GM23338 (cell line): ENCODE measurements at regions not wholly inside any gene's neighbourhood (a gene's known extent, or its start where the extent isn't known, plus 50 kb on each side); places are given as distances from the start of the nearest gene placed in this dataset.

ENCODE experiments used
- ATAC-seq: fragments of 200-7000 bp; cut with Tn5 transposase; 3 replicates; pipeline ENCODE4 v1.9.1; 2020
- DNase-seq: peaks from one replicate; pipeline ENCODE4 v3.0.0-alpha.2; 2015; ENCODE audit warnings: low spot score
- H2AFZ ChIP-seq: fragments of 200-600 bp; sonication (generic); 2 replicates; pipeline ENCODE4 v1.8.0; 2016; ENCODE audit warnings: antibody characterized with exemption, mild to moderate bottlenecking, moderate library complexity
- H3F3A ChIP-seq: fragments of 200-600 bp; sonication (generic); replicated peaks from 2 replicates; pipeline ENCODE4 v1.8.0; 2017; ENCODE audit warnings: antibody characterized with exemption, mixed run types, low read depth
- H3K27ac ChIP-seq: fragments of 200-600 bp; sonication (generic); 2 replicates; pipeline ENCODE4 v1.6.1; 2016; ENCODE audit warnings: low read depth
- H3K27me3 ChIP-seq: fragments of 200-600 bp; sonication (generic); 2 replicates; pipeline ENCODE4 v1.8.0; 2016; ENCODE audit warnings: mild to moderate bottlenecking, mixed run types, moderate library complexity; ENCODE audit not compliant: insufficient read depth
- H3K36me3 ChIP-seq: fragments of 200-600 bp; sonication (generic); 2 replicates; pipeline ENCODE4 v1.8.0; 2016; ENCODE audit warnings: mild to moderate bottlenecking; ENCODE audit not compliant: insufficient read depth
- H3K4me1 ChIP-seq: fragments of 200-600 bp; sonication (generic); 2 replicates; pipeline ENCODE4 v1.8.0; 2016; ENCODE audit warnings: mild to moderate bottlenecking, moderate library complexity; ENCODE audit not compliant: insufficient read depth
- H3K4me2 ChIP-seq: fragments of 200-600 bp; sonication (generic); 2 replicates; pipeline ENCODE4 v1.7.1; 2017; ENCODE audit warnings: mixed run types
- H3K4me3 ChIP-seq: fragments of 200-600 bp; sonication (generic); 2 replicates; pipeline ENCODE4 v1.6.1; 2016; ENCODE audit warnings: mixed run types
- H3K79me2 ChIP-seq: fragments of 200-600 bp; sonication (generic); replicated peaks from 2 replicates; pipeline ENCODE4 v1.8.0; 2017; ENCODE audit warnings: mild to moderate bottlenecking; ENCODE audit not compliant: insufficient read depth
- H3K9me2 ChIP-seq: fragments of 200-600 bp; sonication (generic); 2 replicates; pipeline ENCODE4 v1.8.0; 2017; ENCODE audit not compliant: insufficient read depth
- H4K20me1 ChIP-seq: fragments of 200-600 bp; sonication (generic); replicated peaks from 2 replicates; pipeline ENCODE4 v1.8.0; 2017; ENCODE audit warnings: mild to moderate bottlenecking; ENCODE audit not compliant: insufficient read depth
- H3K27ac Mint-ChIP-seq: 2 replicates; pipeline ENCODE4 v1.8.0; 2020; ENCODE audit warnings: inconsistent platforms, mild to moderate bottlenecking, moderate library complexity, mixed read lengths
- H3K27me3 Mint-ChIP-seq: 3 replicates; pipeline ENCODE4 v1.8.0; 2022; ENCODE audit warnings: low read depth, mild to moderate bottlenecking, moderate library complexity, mixed read lengths, inconsistent platforms; ENCODE audit not compliant: insufficient read depth, poor library complexity
- H3K36me3 Mint-ChIP-seq: 3 replicates; pipeline ENCODE4 v1.8.0; 2021; ENCODE audit warnings: low read depth, mild to moderate bottlenecking, inconsistent platforms, moderate library complexity, mixed read lengths
- H3K4me1 Mint-ChIP-seq: 3 replicates; pipeline ENCODE4 v1.8.0; 2020; ENCODE audit warnings: mild to moderate bottlenecking, inconsistent platforms, mixed read lengths
- H3K4me3 Mint-ChIP-seq: 3 replicates; pipeline ENCODE4 v1.8.0; 2021; ENCODE audit warnings: moderate library complexity, mild to moderate bottlenecking, inconsistent platforms, mixed read lengths
- H3K9me3 Mint-ChIP-seq: 3 replicates; pipeline ENCODE4 v1.8.0; 2020; ENCODE audit warnings: moderate library complexity, mild to moderate bottlenecking, inconsistent platforms, mixed read lengths
- CREB1 ChIP-seq: fragments of 250-450 bp; sonication (Bioruptor Pico); IDR thresholded peaks from 2 replicates; pipeline ENCODE4 v1.5.0; 2020; ENCODE audit warnings: low read depth, mild to moderate bottlenecking, moderate library complexity
- ETS1 ChIP-seq: IDR thresholded peaks from 2 replicates; pipeline ENCODE4 v1.6.1; 2016; ENCODE audit warnings: antibody characterized with exemption
- NANOG ChIP-seq: IDR thresholded peaks from 2 replicates; pipeline ENCODE4 v1.6.1; 2016; ENCODE audit warnings: antibody characterized with exemption, borderline replicate concordance
- ZNF331 ChIP-seq: fragments of 250-450 bp; sonication (Bioruptor Pico); IDR thresholded peaks from 2 replicates; pipeline ENCODE4 v1.5.0; 2020; ENCODE audit warnings: low read depth, mild to moderate bottlenecking, moderate library complexity
- ZNF462 ChIP-seq: fragments of 250-450 bp; sonication (Bioruptor Pico); IDR thresholded peaks from 2 replicates; pipeline ENCODE4 v1.5.0; 2020; ENCODE audit warnings: mild to moderate bottlenecking, moderate library complexity

GRCh38 chr16:11478431-11479119 is 108.1 kb downstream of the LITAF start:
- Histone ChIP-seq H3K4me3 (no peak overlapping the region), H3K9me2 (no peaks in the 10 kb centered on the region), H3K79me2 (no peaks in the 10 kb centered on the region), H3K36me3 (no peaks in the 10 kb centered on the region), H3K27ac (no peak overlapping the region), H3K27me3 (no peaks in the 10 kb centered on the region), H4K20me1 (no peaks in the 10 kb centered on the region), H2AFZ (no peak overlapping the region), H3K4me2 (no peak overlapping the region), H3F3A (no peaks in the 10 kb centered on the region), H3K4me1 (no peaks in the 10 kb centered on the region)
- ATAC-seq (no peak), DNase-seq (no peak)
- H3K9me3 Mint-ChIP-seq = peaks cover 28% of the 10 kb centered on the region
- no peak overlapping the region for H3K4me3 Mint-ChIP-seq
- peaks cover 14% of the 10 kb centered on the region for H3K27me3 Mint-ChIP-seq
- no peak overlapping the region for H3K27ac Mint-ChIP-seq
- H3K4me1 Mint-ChIP-seq = no peaks in the 10 kb centered on the region
- no peak for TF ChIP-seq ETS1
- no peak for TF ChIP-seq NANOG
- no peak for TF ChIP-seq ZNF462 (CRISPR knock-in tag)
- TF ChIP-seq CREB1 = no peak
- no peak for TF ChIP-seq ZNF331
- H3K36me3 Mint-ChIP-seq = peaks cover 10% of the 10 kb centered on the region; the same call in 2 of the 3 replicates
